ENCODE measurements at regions not wholly inside any gene's neighbourhood (a gene's known extent, or its start where the extent isn't known, plus 50 kb on each side); places are given as distances from the start of the nearest gene placed in this dataset.

DNA sequence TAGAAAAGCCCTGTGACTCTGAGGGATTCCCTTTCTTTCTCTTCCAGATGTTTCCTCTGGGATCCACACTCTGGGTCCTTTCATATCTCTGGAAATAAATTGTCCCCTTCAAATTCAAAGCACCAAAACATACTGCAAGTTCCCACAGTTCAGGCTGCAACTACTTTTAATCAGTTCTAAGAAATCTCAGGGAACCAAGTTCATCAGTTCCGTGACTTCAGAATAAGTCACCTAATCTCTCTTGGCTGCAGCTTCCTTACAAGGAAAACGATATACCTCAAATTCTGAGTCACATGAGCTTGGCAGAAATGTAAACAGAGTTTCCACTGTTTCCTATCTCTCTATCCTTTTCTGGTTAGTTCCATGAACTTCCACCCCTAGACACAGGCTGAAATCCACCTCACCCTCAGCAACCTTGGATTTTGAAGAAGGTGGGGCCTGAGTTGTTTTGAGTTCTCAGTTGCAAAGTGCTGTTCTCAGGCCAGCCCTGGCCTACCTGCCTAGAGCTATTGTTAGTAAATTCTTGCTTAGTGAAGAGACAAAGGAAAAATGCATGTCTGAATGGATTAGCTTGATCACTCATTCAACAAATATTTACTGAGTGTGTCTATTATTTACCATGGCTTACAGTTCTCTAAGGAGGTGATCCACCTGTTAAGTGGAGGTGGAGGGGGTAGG, 59.3 kb upstream of the IL6 start (continued):
- TF ChIP-seq, protein P1, sequence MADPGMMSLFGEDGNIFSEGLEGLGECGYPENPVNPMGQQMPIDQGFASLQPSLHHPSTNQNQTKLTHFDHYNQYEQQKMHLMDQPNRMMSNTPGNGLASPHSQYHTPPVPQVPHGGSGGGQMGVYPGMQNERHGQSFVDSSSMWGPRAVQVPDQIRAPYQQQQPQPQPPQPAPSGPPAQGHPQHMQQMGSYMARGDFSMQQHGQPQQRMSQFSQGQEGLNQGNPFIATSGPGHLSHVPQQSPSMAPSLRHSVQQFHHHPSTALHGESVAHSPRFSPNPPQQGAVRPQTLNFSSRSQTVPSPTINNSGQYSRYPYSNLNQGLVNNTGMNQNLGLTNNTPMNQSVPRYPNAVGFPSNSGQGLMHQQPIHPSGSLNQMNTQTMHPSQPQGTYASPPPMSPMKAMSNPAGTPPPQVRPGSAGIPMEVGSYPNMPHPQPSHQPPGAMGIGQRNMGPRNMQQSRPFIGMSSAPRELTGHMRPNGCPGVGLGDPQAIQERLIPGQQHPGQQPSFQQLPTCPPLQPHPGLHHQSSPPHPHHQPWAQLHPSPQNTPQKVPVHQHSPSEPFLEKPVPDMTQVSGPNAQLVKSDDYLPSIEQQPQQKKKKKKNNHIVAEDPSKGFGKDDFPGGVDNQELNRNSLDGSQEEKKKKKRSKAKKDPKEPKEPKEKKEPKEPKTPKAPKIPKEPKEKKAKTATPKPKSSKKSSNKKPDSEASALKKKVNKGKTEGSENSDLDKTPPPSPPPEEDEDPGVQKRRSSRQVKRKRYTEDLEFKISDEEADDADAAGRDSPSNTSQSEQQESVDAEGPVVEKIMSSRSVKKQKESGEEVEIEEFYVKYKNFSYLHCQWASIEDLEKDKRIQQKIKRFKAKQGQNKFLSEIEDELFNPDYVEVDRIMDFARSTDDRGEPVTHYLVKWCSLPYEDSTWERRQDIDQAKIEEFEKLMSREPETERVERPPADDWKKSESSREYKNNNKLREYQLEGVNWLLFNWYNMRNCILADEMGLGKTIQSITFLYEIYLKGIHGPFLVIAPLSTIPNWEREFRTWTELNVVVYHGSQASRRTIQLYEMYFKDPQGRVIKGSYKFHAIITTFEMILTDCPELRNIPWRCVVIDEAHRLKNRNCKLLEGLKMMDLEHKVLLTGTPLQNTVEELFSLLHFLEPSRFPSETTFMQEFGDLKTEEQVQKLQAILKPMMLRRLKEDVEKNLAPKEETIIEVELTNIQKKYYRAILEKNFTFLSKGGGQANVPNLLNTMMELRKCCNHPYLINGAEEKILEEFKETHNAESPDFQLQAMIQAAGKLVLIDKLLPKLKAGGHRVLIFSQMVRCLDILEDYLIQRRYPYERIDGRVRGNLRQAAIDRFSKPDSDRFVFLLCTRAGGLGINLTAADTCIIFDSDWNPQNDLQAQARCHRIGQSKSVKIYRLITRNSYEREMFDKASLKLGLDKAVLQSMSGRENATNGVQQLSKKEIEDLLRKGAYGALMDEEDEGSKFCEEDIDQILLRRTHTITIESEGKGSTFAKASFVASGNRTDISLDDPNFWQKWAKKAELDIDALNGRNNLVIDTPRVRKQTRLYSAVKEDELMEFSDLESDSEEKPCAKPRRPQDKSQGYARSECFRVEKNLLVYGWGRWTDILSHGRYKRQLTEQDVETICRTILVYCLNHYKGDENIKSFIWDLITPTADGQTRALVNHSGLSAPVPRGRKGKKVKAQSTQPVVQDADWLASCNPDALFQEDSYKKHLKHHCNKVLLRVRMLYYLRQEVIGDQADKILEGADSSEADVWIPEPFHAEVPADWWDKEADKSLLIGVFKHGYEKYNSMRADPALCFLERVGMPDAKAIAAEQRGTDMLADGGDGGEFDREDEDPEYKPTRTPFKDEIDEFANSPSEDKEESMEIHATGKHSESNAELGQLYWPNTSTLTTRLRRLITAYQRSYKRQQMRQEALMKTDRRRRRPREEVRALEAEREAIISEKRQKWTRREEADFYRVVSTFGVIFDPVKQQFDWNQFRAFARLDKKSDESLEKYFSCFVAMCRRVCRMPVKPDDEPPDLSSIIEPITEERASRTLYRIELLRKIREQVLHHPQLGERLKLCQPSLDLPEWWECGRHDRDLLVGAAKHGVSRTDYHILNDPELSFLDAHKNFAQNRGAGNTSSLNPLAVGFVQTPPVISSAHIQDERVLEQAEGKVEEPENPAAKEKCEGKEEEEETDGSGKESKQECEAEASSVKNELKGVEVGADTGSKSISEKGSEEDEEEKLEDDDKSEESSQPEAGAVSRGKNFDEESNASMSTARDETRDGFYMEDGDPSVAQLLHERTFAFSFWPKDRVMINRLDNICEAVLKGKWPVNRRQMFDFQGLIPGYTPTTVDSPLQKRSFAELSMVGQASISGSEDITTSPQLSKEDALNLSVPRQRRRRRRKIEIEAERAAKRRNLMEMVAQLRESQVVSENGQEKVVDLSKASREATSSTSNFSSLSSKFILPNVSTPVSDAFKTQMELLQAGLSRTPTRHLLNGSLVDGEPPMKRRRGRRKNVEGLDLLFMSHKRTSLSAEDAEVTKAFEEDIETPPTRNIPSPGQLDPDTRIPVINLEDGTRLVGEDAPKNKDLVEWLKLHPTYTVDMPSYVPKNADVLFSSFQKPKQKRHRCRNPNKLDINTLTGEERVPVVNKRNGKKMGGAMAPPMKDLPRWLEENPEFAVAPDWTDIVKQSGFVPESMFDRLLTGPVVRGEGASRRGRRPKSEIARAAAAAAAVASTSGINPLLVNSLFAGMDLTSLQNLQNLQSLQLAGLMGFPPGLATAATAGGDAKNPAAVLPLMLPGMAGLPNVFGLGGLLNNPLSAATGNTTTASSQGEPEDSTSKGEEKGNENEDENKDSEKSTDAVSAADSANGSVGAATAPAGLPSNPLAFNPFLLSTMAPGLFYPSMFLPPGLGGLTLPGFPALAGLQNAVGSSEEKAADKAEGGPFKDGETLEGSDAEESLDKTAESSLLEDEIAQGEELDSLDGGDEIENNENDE (IDR thresholded peaks at IDR 0.05; ENCODE audit: insufficient replicate concordance, low read length) = no peak
- no peak for TF ChIP-seq PHF8 (conservative IDR thresholded peaks at IDR 0.05; ENCODE audit: low read depth, low read length)
- no peak for TF ChIP-seq KDM1A (IDR thresholded peaks at IDR 0.05; ENCODE audit: borderline replicate concordance, low read length)
- TF ChIP-seq FOSL1 (IDR thresholded peaks at IDR 0.05; ENCODE audit: insufficient read depth, low read depth, low read length) = no peak
- TF ChIP-seq SRF (IDR thresholded peaks at IDR 0.05; ENCODE audit: low read depth, low read length) = no peak
- TF ChIP-seq, protein P2, sequence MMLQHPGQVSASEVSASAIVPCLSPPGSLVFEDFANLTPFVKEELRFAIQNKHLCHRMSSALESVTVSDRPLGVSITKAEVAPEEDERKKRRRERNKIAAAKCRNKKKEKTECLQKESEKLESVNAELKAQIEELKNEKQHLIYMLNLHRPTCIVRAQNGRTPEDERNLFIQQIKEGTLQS (IDR thresholded peaks at IDR 0.05; ENCODE audit: insufficient read depth, low read depth, low read length) = no peak
- no peak for TF ChIP-seq CBX5 (IDR thresholded peaks at IDR 0.05; ENCODE audit: low read depth, low read length)
- no peak for TF ChIP-seq CHD1 (IDR thresholded peaks at IDR 0.05; ENCODE audit: low read depth, low read length)
- TF ChIP-seq JUN (IDR thresholded peaks at IDR 0.05; ENCODE audit: low read depth, low read length) = peak; percentile 18; the same call in 1 of the 2 replicates
- TF ChIP-seq MAFK (IDR thresholded peaks at IDR 0.05; ENCODE audit: low read depth, low read length) = no peak
